ENCODE measurements at regions not wholly inside any gene's neighbourhood (a gene's known extent, or its start where the extent isn't known, plus 50 kb on each side); places are given as distances from the start of the nearest gene placed in this dataset.

- Histone ChIP-seq H3K4me1 (no peaks in the 10 kb centered on the region), H3K27me3 (no peaks in the 10 kb centered on the region), H3K27ac (no peak overlapping the region), H3K36me3 (no peaks in the 10 kb centered on the region), H3K4me3 (replicated peaks in 1 of 3) (no peak overlapping the region), H3K9me3 (no peaks in the 10 kb centered on the region)
- no peak for DNase-seq
- TF ChIP-seq CTCF (IDR thresholded peaks at IDR 0.05) (no peak), POLR2A (IDR thresholded peaks at IDR 0.05) (no peak)
- intact Hi-C loops (cut with DNase I), result no loop called here
- WGBS, 2 donors, result 70 to 81% methylated on average over 4 of the region's 4 CpGs
Observed at GRCh38 chr1:220382994-220383393, 110.7 kb upstream of the RAB3GAP2 start.

- no peak for TF ChIP-seq POLR2A (IDR thresholded peaks at IDR 0.05)
- no peak for TF ChIP-seq CTCF (IDR thresholded peaks at IDR 0.05)
- 58 to 68% methylated on average over 3 of the region's 3 CpGs for WGBS, 2 donors
- no peaks in the 10 kb centered on the region for H3K4me1 ChIP-seq
- H3K36me3 ChIP-seq, result no peaks in the 10 kb centered on the region
- no peak overlapping the region for H3K4me3 ChIP-seq (replicated peaks in 1 of 3)
- no peak for DNase-seq
- H3K27me3 ChIP-seq, result no peaks in the 10 kb centered on the region
- intact Hi-C loops (cut with DNase I), result no loop called here
- no peaks in the 10 kb centered on the region for H3K9me3 ChIP-seq
- no peak overlapping the region for H3K27ac ChIP-seq
Observed at GRCh38 chr1:220380885-220381284, 108.6 kb upstream of the RAB3GAP2 start.

DNA sequence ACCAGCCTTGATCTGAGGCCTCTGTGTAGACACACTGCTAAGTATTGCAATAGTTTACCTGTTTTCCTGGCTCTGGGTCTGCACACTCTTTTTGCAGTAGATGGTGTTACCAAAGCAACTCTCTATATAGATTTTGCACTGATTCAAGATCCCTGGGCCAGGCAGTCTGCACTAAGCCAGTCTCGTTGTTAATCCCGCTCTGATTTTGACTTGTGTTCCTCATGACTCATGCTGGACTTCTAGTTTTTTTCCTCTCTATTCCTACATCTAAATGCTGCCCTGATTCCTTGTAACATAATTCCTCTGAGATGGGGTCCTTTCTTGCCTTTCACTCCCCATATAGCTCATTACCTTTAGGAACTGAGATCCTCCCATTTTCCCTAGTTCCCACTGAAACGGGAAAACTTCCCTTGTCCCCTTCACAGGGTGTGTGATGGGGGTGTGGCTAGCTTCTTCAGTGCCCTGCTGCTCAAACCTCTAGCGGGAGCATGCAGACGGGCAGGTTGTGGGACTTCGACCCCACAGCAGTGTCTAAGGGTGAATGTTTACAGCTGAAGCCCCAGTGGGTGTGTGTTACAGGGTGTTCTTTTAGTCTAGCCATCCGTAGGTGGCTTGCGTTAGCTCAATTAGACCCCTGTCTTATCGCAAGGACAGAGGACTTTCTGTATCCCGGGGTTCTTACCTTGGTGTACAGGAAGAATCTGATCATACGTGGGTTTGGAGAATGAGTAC, 106.5 kb upstream of the RAB3GAP2 start:
- no peak overlapping the region for H3K4me3 ChIP-seq (replicated peaks in 1 of 3)
- H3K27ac ChIP-seq, result no peak overlapping the region
- H3K36me3 ChIP-seq, result no peaks in the 10 kb centered on the region
- H3K4me1 ChIP-seq, result no peaks in the 10 kb centered on the region
- 87 to 92% methylated on average over 9 to 11 of the region's 11 CpGs for WGBS, 2 donors
- no peaks in the 10 kb centered on the region for H3K27me3 ChIP-seq
- intact Hi-C loops (cut with DNase I), result no loop called here
- H3K9me3 ChIP-seq, result no peaks in the 10 kb centered on the region
- DNase-seq, result no peak
- no peak for TF ChIP-seq CTCF (IDR thresholded peaks at IDR 0.05)
- TF ChIP-seq POLR2A (IDR thresholded peaks at IDR 0.05), result no peak

DNA sequence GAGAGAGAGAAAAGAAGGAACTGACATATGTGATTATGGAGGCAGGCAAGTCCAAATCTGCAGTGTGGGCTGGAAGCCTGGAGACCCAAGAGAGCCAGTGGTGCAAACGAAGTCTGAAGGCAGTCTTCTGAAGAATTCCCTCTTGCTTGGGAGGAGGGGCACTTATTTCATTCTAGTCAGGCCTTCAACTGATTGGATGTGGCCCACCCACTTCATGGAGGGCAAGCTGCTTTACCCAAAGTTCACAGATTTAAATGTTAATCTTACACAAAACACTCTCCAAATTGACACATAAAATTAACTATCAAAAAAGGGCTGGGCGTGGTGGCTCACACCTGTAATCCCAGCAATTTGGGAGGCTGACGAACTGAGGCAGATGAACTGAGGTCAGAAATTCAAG, 103.5 kb upstream of the RAB3GAP2 start:
- no peak overlapping the region for H3K27ac ChIP-seq
- 85 to 86% methylated on average over 3 of the region's 3 CpGs for WGBS, 2 donors
- intact Hi-C loops (cut with DNase I), result no loop called here
- H3K36me3 ChIP-seq, result no peaks in the 10 kb centered on the region
- no peak for TF ChIP-seq POLR2A (IDR thresholded peaks at IDR 0.05)
- TF ChIP-seq CTCF (IDR thresholded peaks at IDR 0.05), result no peak
- H3K4me3 ChIP-seq (replicated peaks in 1 of 3), result no peak overlapping the region
- H3K27me3 ChIP-seq, result no peaks in the 10 kb centered on the region
- no peak for DNase-seq
- H3K9me3 ChIP-seq, result no peaks in the 10 kb centered on the region
- H3K4me1 ChIP-seq, result no peaks in the 10 kb centered on the region

DNA sequence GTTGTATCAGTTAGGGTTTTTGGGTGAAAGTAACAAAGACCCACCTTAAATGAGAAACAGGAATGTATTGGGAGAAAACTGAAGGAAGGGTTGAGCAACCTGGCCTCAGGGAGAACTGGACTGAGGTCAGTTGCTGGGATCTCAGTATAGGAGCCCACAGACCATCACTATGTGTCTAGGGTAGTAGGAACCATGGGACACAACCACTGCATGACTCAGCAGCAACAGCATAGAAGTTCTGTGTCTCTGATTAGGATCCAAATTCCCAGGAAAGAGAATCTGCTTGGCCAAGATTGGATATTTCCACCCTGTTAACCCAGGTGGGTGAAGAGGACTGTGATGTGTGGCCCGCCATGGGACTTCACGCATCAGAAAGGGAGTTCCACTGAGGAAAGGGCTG, 102.2 kb upstream of the RAB3GAP2 start:
- Histone ChIP-seq H3K36me3 (no peaks in the 10 kb centered on the region), H3K27me3 (no peaks in the 10 kb centered on the region), H3K4me3 (replicated peaks in 1 of 3) (no peak overlapping the region), H3K27ac (no peak overlapping the region), H3K9me3 (no peaks in the 10 kb centered on the region), H3K4me1 (no peaks in the 10 kb centered on the region)
- DNase-seq, result no peak
- intact Hi-C loops (cut with DNase I), result no loop called here
- TF ChIP-seq POLR2A (IDR thresholded peaks at IDR 0.05) (no peak), CTCF (IDR thresholded peaks at IDR 0.05) (no peak)
- 96% methylated on average over 2 of the region's 2 CpGs for WGBS, 2 donors

Measured in thyroid gland (tissue), 4 donors.